Neural cell (in vitro differentiated cells): ENCODE measurements at regions not wholly inside any gene's neighbourhood (a gene's known extent, or its start where the extent isn't known, plus 50 kb on each side); places are given as distances from the start of the nearest gene placed in this dataset.

Source experiments
- H2AFZ ChIP-seq: fragments of 200-600, 300-800 bp; sonication (generic), shearing (Covaris generic); 2 replicates; pipeline ENCODE4 v1.6.0; 2014; ENCODE audit warnings: low read depth, mild to moderate bottlenecking, antibody characterized with exemption, low read length, moderate library complexity
- H3F3A ChIP-seq: fragments of 200-600 bp; shearing (Covaris generic); 2 replicates; pipeline ENCODE4 v1.6.1; 2016; ENCODE audit warnings: mild to moderate bottlenecking, moderate library complexity, mixed read lengths, antibody characterized with exemption, low read length; ENCODE audit not compliant: insufficient read depth, poor library complexity, severe bottlenecking
- H3K27ac ChIP-seq: fragments of 200-600, 300-800 bp; sonication (generic), shearing (Covaris generic); 2 replicates; pipeline ENCODE4 v1.5.1; 2014; ENCODE audit warnings: mild to moderate bottlenecking, low read length, moderate library complexity
- H3K27me3 ChIP-seq: fragments of 300-800, 200-600 bp; sonication (generic), shearing (Covaris generic); 2 replicates; pipeline ENCODE4 v1.6.0; 2014; ENCODE audit warnings: mild to moderate bottlenecking, low read depth, low read length, moderate library complexity; ENCODE audit not compliant: insufficient read depth
- H3K36me3 ChIP-seq: fragments of 300-800, 200-600 bp; sonication (generic), shearing (Covaris generic); 2 replicates; pipeline ENCODE4 v1.5.1; 2014; ENCODE audit warnings: mild to moderate bottlenecking, antibody characterized with exemption, low read length, moderate library complexity; ENCODE audit not compliant: insufficient read depth
- H3K4me2 ChIP-seq: fragments of 300-800, 200-600 bp; sonication (generic), shearing (Covaris generic); 2 replicates; pipeline ENCODE4 v1.6.0; 2014; ENCODE audit warnings: mild to moderate bottlenecking, low read length
- H3K4me3 ChIP-seq: fragments of 300-800, 200-600 bp; sonication (generic), shearing (Covaris generic); 2 replicates; pipeline ENCODE4 v1.5.1; 2014; ENCODE audit warnings: mild to moderate bottlenecking, low read length, moderate library complexity
- H3K79me2 ChIP-seq: fragments of 200-600 bp; shearing (Covaris generic); replicated peaks from 2 replicates; pipeline ENCODE4 v1.6.0; 2014; ENCODE audit warnings: mild to moderate bottlenecking, low read length, moderate library complexity; ENCODE audit not compliant: insufficient read depth
- H3K9ac ChIP-seq: fragments of 300-800, 200-600 bp; sonication (generic), shearing (Covaris generic); 2 replicates; pipeline ENCODE4 v1.6.1; 2016; ENCODE audit warnings: mild to moderate bottlenecking, low read length, mixed read lengths
- H3K9me2 ChIP-seq: fragments of 200-600 bp; shearing (Covaris generic); 2 replicates; pipeline ENCODE4 v1.6.1; 2016; ENCODE audit warnings: mild to moderate bottlenecking, low read length, mixed read lengths; ENCODE audit not compliant: insufficient read depth
- H3K9me3 ChIP-seq: fragments of 200-600, 300-800 bp; sonication (generic), shearing (Covaris generic); 2 replicates; pipeline ENCODE4 v1.6.1; 2016; ENCODE audit warnings: mild to moderate bottlenecking, mixed run types, low read length, moderate library complexity, mixed read lengths
- H4K20me1 ChIP-seq: fragments of 200-600 bp; shearing (Covaris generic); 2 replicates; pipeline ENCODE4 v1.6.1; 2016; ENCODE audit warnings: mild to moderate bottlenecking, mixed run types; ENCODE audit not compliant: insufficient read depth
- EP300 ChIP-seq: fragments of 450-650 bp; conservative IDR thresholded peaks from 2 replicates; pipeline ENCODE4 v1.6.1; 2014; ENCODE audit warnings: antibody characterized with exemption, mild to moderate bottlenecking, moderate library complexity; ENCODE audit not compliant: poor library complexity, severe bottlenecking
- EZH2 ChIP-seq: fragments of 200-600, 300-800 bp; shearing (Covaris generic), sonication (generic); IDR thresholded peaks from 2 replicates; pipeline ENCODE4 v1.6.1; 2014; ENCODE audit warnings: antibody characterized with exemption, low read length, borderline replicate concordance, mild to moderate bottlenecking; ENCODE audit not compliant: insufficient read depth, poor library complexity, severe bottlenecking
- MXI1 ChIP-seq: fragments of 450-650 bp; conservative IDR thresholded peaks from 2 replicates; pipeline ENCODE4 v1.6.1; 2014; ENCODE audit warnings: antibody characterized with exemption, mild to moderate bottlenecking; ENCODE audit not compliant: poor library complexity, severe bottlenecking
- POLR2AphosphoS5 ChIP-seq: IDR thresholded peaks from 2 replicates; pipeline ENCODE4 v1.6.1; 2012
- RAD21 ChIP-seq: fragments of 450-650 bp; conservative IDR thresholded peaks from 2 replicates; pipeline ENCODE4 v1.6.1; 2014; ENCODE audit warnings: antibody characterized with exemption, mild to moderate bottlenecking, moderate library complexity
- REST ChIP-seq: IDR thresholded peaks from 2 replicates; pipeline ENCODE4 v1.6.1; 2012; ENCODE audit warnings: borderline replicate concordance
- SMC3 ChIP-seq: fragments of 450-650 bp; conservative IDR thresholded peaks from 2 replicates; pipeline ENCODE4 v1.6.1; 2014; ENCODE audit warnings: antibody characterized with exemption, mild to moderate bottlenecking, moderate library complexity; ENCODE audit not compliant: poor library complexity
- TAF1 ChIP-seq: IDR thresholded peaks from 2 replicates; pipeline ENCODE4 v1.6.1; 2012; ENCODE audit warnings: low read depth
- TF ChIP-seq, protein P1 (sequence below): fragments of 450-650 bp; IDR thresholded peaks from 2 replicates; pipeline ENCODE4 v1.5.1; 2014; ENCODE audit warnings: antibody characterized with exemption, mild to moderate bottlenecking, moderate library complexity; ENCODE audit not compliant: poor library complexity, severe bottlenecking

GRCh38 chr6:113735491-113735890 is 121.7 kb upstream of the MARCKS start:
- no peak overlapping the region for H3K9ac ChIP-seq
- H3K27me3 ChIP-seq, result no peaks in the 10 kb centered on the region
- no peaks in the 10 kb centered on the region for H3K9me2 ChIP-seq
- H4K20me1 ChIP-seq, result no peaks in the 10 kb centered on the region
- no peak overlapping the region for H3K4me3 ChIP-seq
- no peaks in the 10 kb centered on the region for H3K9me3 ChIP-seq
- H3K4me2 ChIP-seq, result no peak overlapping the region
- H3K79me2 ChIP-seq, result no peaks in the 10 kb centered on the region
- H3K36me3 ChIP-seq, result no peaks in the 10 kb centered on the region
- no peak for TF ChIP-seq TAF1
- TF ChIP-seq REST, result no peak
- TF ChIP-seq EZH2, result no peak
- peaks cover 4% of the 10 kb centered on the region for H3F3A ChIP-seq
- no peak overlapping the region for H2AFZ ChIP-seq
- no peak overlapping the region for H3K27ac ChIP-seq

- no peaks in the 10 kb centered on the region for H3K79me2 ChIP-seq
- H3K27me3 ChIP-seq, result no peaks in the 10 kb centered on the region
- no peaks in the 10 kb centered on the region for H4K20me1 ChIP-seq
- no peaks in the 10 kb centered on the region for H3F3A ChIP-seq
- no peaks in the 10 kb centered on the region for H3K9me2 ChIP-seq
- no peaks in the 10 kb centered on the region for H3K9me3 ChIP-seq
- TF ChIP-seq TAF1, result no peak
- no peak for TF ChIP-seq RAD21
- TF ChIP-seq, protein P1, sequence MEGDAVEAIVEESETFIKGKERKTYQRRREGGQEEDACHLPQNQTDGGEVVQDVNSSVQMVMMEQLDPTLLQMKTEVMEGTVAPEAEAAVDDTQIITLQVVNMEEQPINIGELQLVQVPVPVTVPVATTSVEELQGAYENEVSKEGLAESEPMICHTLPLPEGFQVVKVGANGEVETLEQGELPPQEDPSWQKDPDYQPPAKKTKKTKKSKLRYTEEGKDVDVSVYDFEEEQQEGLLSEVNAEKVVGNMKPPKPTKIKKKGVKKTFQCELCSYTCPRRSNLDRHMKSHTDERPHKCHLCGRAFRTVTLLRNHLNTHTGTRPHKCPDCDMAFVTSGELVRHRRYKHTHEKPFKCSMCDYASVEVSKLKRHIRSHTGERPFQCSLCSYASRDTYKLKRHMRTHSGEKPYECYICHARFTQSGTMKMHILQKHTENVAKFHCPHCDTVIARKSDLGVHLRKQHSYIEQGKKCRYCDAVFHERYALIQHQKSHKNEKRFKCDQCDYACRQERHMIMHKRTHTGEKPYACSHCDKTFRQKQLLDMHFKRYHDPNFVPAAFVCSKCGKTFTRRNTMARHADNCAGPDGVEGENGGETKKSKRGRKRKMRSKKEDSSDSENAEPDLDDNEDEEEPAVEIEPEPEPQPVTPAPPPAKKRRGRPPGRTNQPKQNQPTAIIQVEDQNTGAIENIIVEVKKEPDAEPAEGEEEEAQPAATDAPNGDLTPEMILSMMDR, result no peak
- TF ChIP-seq POLR2AphosphoS5, result no peak
- no peak for TF ChIP-seq REST
- no peak for TF ChIP-seq SMC3
- TF ChIP-seq EZH2, result no peak
- TF ChIP-seq MXI1, result no peak
- no peak for TF ChIP-seq EP300
- H3K36me3 ChIP-seq, result no peaks in the 10 kb centered on the region
- no peak overlapping the region for H3K4me3 ChIP-seq
- H3K4me2 ChIP-seq, result no peak overlapping the region
- no peak overlapping the region for H3K9ac ChIP-seq
- no peak overlapping the region for H2AFZ ChIP-seq
- no peak overlapping the region for H3K27ac ChIP-seq
These were observed 120.2 kb upstream of the MARCKS start for GRCh38 chr6:113736978-113737377.
